ENCODE measurements at regions not wholly inside any gene's neighbourhood (a gene's known extent, or its start where the extent isn't known, plus 50 kb on each side); places are given as distances from the start of the nearest gene placed in this dataset.

DNA sequence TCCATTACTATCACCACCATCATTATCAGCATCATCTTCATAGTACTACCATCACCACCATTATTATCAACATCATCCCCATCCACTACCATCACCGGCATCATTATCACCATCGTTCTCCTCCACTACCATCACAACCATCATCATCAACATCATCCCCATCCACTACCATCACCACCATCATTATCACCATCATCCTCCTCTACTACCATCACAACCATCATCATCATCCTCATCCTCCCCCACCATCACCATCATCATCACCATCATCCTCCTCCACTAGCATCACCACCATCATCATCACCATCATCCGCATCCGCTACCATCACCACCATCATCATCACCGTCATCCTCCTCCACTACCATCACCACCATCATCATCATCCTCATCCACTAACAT lies 639.8 kb upstream of the RBFOX1 start:
- Histone ChIP-seq H3K27me3 (replicated peaks in 1 of 7) (no peaks in the 10 kb centered on the region), H3K9me3 (peaks cover 0 to 10% (median 2%) of the 10 kb centered on the region in 8 donors), H3K4me3 (no peak overlapping the region), H3K36me3 (no peaks in the 10 kb centered on the region), H3K27ac (no peak overlapping the region), H3K4me1 (no peaks in the 10 kb centered on the region)
- intact Hi-C loops (cut with DNase I; ENCODE audit: low total_unique reads) = no loop called here
- no peak for DNase-seq
- TF ChIP-seq, protein P1, sequence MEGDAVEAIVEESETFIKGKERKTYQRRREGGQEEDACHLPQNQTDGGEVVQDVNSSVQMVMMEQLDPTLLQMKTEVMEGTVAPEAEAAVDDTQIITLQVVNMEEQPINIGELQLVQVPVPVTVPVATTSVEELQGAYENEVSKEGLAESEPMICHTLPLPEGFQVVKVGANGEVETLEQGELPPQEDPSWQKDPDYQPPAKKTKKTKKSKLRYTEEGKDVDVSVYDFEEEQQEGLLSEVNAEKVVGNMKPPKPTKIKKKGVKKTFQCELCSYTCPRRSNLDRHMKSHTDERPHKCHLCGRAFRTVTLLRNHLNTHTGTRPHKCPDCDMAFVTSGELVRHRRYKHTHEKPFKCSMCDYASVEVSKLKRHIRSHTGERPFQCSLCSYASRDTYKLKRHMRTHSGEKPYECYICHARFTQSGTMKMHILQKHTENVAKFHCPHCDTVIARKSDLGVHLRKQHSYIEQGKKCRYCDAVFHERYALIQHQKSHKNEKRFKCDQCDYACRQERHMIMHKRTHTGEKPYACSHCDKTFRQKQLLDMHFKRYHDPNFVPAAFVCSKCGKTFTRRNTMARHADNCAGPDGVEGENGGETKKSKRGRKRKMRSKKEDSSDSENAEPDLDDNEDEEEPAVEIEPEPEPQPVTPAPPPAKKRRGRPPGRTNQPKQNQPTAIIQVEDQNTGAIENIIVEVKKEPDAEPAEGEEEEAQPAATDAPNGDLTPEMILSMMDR (IDR thresholded peaks at IDR 0.05 in 8 of 11, conservative IDR thresholded peaks at IDR 0.05 in 3 of 11) = no peak
- no peak for TF ChIP-seq POLR2AphosphoS5 (IDR thresholded peaks at IDR 0.05)
- TF ChIP-seq POLR2A (IDR thresholded peaks at IDR 0.05) = no peak
- 74 to 98% (median 95%) methylated on average over 5 of the region's 5 CpGs for WGBS, 5 donors

DNA sequence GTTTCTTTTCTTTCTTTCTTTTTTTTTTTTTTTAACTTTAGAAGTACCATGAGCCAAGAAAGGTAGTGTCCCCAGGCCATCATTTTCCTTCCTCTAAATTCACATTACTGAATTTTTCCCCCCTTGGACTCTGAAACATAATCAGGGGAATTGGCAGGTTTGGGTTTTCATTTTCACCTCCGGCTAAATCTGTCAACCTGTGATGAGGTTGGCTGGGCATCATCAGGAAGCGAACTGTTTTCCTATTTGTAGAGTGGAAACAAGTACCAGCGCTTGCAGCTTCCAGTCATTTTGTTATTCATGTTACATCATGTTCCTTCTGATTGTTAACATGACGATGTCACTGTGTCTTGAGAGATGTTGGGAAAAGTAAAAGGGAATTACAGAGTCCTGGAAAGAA lies 641.9 kb upstream of the RBFOX1 start:
- H3K4me3 ChIP-seq = no peak overlapping the region
- TF ChIP-seq, protein P1 (IDR thresholded peaks at IDR 0.05 in 8 of 11, conservative IDR thresholded peaks at IDR 0.05 in 3 of 11) = no peak
- TF ChIP-seq POLR2AphosphoS5 (IDR thresholded peaks at IDR 0.05) (no peak), POLR2A (IDR thresholded peaks at IDR 0.05) (no peak)
- 74 to 91% (median 81%) methylated on average over 4 of the region's 4 CpGs for WGBS, 5 donors

DNA sequence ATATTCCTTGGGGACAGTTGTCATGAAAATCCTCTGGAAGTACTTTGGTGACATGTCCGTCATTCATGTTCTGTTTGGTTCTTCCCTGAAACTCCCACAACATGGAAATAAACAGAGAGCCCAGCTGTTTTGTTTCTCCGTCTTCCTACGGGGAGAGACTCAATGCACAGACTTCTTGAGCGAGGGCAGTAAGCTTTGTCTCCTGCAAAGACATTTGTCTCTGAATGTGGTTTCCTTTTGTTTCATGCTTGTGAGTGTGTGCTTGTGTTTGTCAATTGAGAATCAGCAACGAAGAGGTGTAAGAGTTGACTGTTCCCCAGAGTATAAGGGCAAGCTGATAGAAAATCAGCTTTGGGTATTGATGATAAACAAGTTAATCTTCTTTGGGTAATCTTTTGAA lies 643.0 kb upstream of the RBFOX1 start:
- H3K9me3 ChIP-seq = peaks cover 0 to 17% (median 7%) of the 10 kb centered on the region in 8 donors
- intact Hi-C loops (cut with DNase I; ENCODE audit: low total_unique reads) = no loop called here
- no peaks in the 10 kb centered on the region for H3K36me3 ChIP-seq
- H3K27me3 ChIP-seq (replicated peaks in 1 of 7) = no peaks in the 10 kb centered on the region
- DNase-seq = no peak
- no peak overlapping the region for H3K27ac ChIP-seq
- no peak for TF ChIP-seq POLR2A (IDR thresholded peaks at IDR 0.05)
- no peak for TF ChIP-seq POLR2AphosphoS5 (IDR thresholded peaks at IDR 0.05)
- TF ChIP-seq, protein P1 (IDR thresholded peaks at IDR 0.05 in 8 of 11, conservative IDR thresholded peaks at IDR 0.05 in 3 of 11) = no peak
- no peak overlapping the region for H3K4me3 ChIP-seq
- 37 to 65% (median 48%) methylated on average over 5 of the region's 5 CpGs for WGBS, 5 donors
- H3K4me1 ChIP-seq = no peaks in the 10 kb centered on the region

More for the DNA sequence above, 641.9 kb upstream of the RBFOX1 start:
- intact Hi-C loops (cut with DNase I; ENCODE audit: low total_unique reads) = no loop called here
- no peak for DNase-seq
- H3K9me3 ChIP-seq = peaks cover 0 to 17% (median 7%) of the 10 kb centered on the region in 8 donors
- H3K36me3 ChIP-seq = no peaks in the 10 kb centered on the region
- H3K27ac ChIP-seq = no peak overlapping the region
- H3K4me1 ChIP-seq = no peaks in the 10 kb centered on the region
- no peaks in the 10 kb centered on the region for H3K27me3 ChIP-seq (replicated peaks in 1 of 7)

DNA sequence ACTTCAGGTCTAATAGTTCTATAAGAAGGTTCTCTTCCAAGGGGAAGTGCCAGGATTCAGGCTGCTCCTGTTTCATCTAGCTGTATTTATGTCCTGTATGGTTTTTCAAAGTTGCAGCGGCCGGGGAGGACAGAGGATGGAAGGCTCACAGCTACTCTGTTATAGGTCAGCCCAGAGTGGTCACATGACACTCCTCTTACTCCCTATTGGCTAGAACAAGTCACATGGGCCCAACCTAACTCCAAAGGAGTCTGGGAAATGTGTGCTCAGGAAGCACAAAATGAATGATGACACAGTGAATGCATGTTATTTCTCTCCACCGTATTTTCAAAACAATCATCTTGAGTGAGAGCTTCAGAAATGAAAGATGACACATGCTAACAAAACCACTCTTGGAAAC lies 645.1 kb upstream of the RBFOX1 start:
- Histone ChIP-seq H3K9me3 (peaks cover 0 to 17% (median 7%) of the 10 kb centered on the region in 8 donors), H3K27me3 (replicated peaks in 1 of 7) (no peaks in the 10 kb centered on the region), H3K27ac (no peak overlapping the region), H3K36me3 (no peaks in the 10 kb centered on the region), H3K4me3 (no peak overlapping the region), H3K4me1 (no peaks in the 10 kb centered on the region)
- TF ChIP-seq, protein P1 (IDR thresholded peaks at IDR 0.05 in 8 of 11, conservative IDR thresholded peaks at IDR 0.05 in 3 of 11) = no peak
- no peak for TF ChIP-seq POLR2A (IDR thresholded peaks at IDR 0.05)
- no peak for TF ChIP-seq POLR2AphosphoS5 (IDR thresholded peaks at IDR 0.05)
- DNase-seq = no peak
- intact Hi-C loops (cut with DNase I; ENCODE audit: low total_unique reads) = no loop called here
- 85 to 95% (median 92%) methylated on average over 3 of the region's 3 CpGs for WGBS, 5 donors
